ENCODE measurements at regions not wholly inside any gene's neighbourhood (a gene's known extent, or its start where the extent isn't known, plus 50 kb on each side); places are given as distances from the start of the nearest gene placed in this dataset.
"Not testable (repeated sequence)": the region's sequence is repeated elsewhere in the genome, so short reads cannot be mapped to it uniquely, and the experiment has no call there.

DNA sequence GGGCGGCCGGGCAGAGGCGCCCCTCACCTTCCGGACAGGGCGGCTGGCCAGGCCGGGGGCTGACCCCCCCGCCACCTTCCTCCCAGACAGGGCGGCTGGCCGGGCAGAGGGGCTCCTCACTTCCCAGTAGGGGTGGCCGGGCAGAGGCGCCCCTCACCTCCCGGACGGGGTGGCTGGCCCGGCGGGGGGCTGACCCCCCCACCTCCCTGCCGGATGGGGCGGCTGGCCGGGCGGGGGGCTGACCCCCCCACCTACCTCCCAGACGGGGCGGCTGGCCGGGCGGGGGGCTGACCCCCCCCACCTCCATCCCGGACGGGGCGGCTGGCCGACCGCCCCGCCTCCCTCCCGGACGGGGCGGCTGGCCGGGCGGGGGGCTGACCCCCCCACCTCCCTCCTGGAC lies 1615.5 kb upstream of the C9orf72 start:
- TF ChIP-seq POLR2A (IDR thresholded peaks at IDR 0.05), result not testable (repeated sequence)
- TF ChIP-seq, protein P1, sequence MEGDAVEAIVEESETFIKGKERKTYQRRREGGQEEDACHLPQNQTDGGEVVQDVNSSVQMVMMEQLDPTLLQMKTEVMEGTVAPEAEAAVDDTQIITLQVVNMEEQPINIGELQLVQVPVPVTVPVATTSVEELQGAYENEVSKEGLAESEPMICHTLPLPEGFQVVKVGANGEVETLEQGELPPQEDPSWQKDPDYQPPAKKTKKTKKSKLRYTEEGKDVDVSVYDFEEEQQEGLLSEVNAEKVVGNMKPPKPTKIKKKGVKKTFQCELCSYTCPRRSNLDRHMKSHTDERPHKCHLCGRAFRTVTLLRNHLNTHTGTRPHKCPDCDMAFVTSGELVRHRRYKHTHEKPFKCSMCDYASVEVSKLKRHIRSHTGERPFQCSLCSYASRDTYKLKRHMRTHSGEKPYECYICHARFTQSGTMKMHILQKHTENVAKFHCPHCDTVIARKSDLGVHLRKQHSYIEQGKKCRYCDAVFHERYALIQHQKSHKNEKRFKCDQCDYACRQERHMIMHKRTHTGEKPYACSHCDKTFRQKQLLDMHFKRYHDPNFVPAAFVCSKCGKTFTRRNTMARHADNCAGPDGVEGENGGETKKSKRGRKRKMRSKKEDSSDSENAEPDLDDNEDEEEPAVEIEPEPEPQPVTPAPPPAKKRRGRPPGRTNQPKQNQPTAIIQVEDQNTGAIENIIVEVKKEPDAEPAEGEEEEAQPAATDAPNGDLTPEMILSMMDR (IDR thresholded peaks at IDR 0.05), result not testable (repeated sequence)

All from thyroid gland (tissue), 4 donors.